GM10266 (cell line): ENCODE measurements at regions not wholly inside any gene's neighbourhood (a gene's known extent, or its start where the extent isn't known, plus 50 kb on each side); places are given as distances from the start of the nearest gene placed in this dataset.

Source experiments
- DNase-seq: peaks from one replicate; pipeline ENCODE4 v3.0.0; 2012; ENCODE audit errors: extremely low spot score
- CTCF ChIP-seq: IDR thresholded peaks from 2 replicates; pipeline ENCODE4 v1.5.1; 2012; ENCODE audit warnings: mild to moderate bottlenecking, low read depth; ENCODE audit not compliant: control insufficient read depth, insufficient read depth; ENCODE audit errors: missing control alignments

DNA sequence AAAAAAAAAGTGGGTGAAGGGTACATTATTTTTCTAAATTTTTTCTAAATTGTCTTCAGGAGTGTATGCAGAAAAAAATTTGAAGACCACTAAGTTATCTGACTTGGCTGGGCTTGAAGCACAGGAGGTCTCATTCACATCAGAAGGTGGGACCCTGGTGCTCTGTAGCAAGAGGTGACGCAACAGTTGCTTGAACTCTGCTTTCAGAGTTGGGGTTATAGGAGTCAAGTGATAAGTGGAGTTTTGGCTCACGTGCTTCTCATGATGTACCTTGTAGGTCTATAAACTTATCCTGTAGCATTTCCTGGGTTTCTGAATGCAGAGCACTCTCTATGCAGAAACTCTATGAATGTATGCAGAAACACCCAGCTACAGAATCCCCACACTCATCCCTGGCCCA lies 58.5 kb upstream of the FOXC1 start:
- no peak for DNase-seq
- TF ChIP-seq CTCF: no peak

GRCh38 chr6:1552296-1552761 lies 57.4 kb upstream of the FOXC1 start:
- TF ChIP-seq CTCF: peak; percentile 33
- peak; percentile 62 for DNase-seq

DNA sequence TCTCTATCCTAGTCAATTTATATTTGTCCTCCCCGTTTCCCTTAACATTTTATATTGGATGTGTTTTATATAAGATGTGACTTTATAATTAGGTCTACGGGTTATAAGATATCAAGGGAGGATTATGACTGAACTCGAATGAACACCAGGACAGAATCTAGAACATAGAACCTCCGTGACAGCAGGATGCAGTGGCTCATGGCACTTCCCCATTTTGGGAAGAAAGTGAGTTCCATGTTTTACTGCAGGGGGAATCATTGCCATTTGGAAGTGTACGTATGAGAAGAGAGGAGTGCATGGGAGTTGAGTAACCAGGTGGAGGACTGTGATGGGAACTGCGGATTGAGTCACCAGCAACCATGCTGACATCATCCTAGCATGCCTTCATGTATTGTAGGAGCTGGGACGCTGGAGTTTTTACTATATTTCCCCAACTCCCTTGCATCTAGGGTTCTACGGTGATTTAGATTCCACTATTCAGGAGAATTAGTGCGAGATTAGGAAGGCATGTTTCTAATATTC lies 56.1 kb upstream of the FOXC1 start:
- no peak for TF ChIP-seq CTCF

GRCh38 chr6:1554141-1554475 lies 55.6 kb upstream of the FOXC1 start:
- DNase-seq: no peak
- TF ChIP-seq CTCF: no peak

More for the DNA sequence above, 56.1 kb upstream of the FOXC1 start:
- no peak for DNase-seq

DNA sequence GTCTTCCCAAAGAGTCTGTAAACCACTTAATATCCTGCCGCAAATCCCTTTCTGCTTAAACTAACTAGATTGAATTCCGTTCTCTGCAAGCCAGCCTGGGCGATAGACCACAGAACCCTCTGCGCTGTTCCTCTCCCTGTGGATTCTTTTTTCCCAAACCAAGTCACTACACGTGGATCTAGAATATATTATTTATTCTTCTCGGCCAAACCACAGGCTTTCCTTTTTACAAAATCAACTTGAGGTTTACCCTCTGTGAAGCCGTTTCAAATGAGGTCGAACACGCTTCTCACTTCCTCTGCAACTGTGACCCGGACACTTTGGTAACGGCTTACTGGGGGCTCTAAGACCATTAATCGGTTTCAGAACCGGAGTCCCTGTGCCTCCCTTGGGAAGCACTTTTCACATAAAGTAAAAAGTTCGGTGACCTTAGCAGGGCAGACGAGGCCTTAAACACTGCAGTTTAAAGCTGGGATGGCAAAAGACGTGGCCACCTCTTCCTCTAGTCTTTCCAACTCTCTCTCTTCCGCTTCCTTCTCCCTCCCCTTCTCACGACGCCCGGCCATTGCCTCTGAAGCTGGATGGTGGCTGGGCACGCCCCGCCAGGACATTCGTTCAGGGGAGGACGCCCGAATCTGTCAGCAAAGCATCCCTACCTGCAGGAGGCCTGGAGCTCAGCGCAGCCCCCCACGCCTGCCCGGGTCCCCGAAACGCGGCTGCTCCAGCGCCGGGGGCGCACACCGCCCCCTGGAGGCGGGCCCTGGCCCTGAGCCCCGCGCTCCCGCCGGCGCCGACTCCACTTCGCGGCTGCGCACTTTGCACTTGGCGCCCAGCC lies 55.0 kb upstream of the FOXC1 start:
- TF ChIP-seq CTCF: peak; percentile 54
- DNase-seq: peak; percentile 60

DNA sequence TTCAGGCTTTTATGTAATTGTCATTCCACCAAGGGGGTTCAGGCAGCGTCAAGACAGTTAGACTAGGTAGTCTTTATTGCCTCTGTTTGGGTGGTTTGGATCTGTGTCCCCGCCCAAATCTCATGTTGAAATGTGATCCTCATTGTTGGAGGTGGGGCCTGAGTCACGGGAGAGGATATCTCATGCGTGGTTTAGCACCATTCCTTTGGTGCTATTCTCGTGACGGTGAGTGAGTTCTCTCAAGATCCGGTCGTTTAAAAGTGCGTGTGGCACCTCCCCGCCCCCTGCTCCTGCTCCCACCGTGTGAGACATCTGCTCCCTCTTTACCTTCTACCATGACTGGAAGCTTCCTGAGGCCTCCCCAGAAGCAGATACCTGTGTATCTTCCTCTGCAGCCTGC lies 51.3 kb upstream of the FOXC1 start:
- no peak for DNase-seq
- TF ChIP-seq CTCF: no peak
